Lower lobe of right lung (tissue), 2 donors: ENCODE measurements at regions not wholly inside any gene's neighbourhood (a gene's known extent, or its start where the extent isn't known, plus 50 kb on each side); places are given as distances from the start of the nearest gene placed in this dataset.

ENCODE experiments used
- ATAC-seq, 2 donors: fragments of 200-7000 bp; cut with Tn5 transposase; one replicate each; pipeline ENCODE4 v1.9.1; 2020 to 2022; ENCODE audit warnings: mild to moderate bottlenecking in 2 of 2, moderate library complexity in 2 of 2
- DNase-seq: peaks from one replicate; pipeline ENCODE4 v3.0.0-alpha.2; 2020
- H3K27ac ChIP-seq: fragments of 200-600 bp; one replicate; pipeline ENCODE4 v1.8.0; 2022
- H3K27me3 ChIP-seq: fragments of 200-600 bp; one replicate; pipeline ENCODE4 v1.8.0; 2022; ENCODE audit warnings: low read depth
- H3K36me3 ChIP-seq: fragments of 200-600 bp; one replicate; pipeline ENCODE4 v1.8.0; 2022; ENCODE audit warnings: mild to moderate bottlenecking
- H3K4me1 ChIP-seq: fragments of 200-600 bp; one replicate; pipeline ENCODE4 v1.8.0; 2022
- H3K4me3 ChIP-seq: fragments of 200-600 bp; one replicate; pipeline ENCODE4 v1.8.0; 2022; ENCODE audit warnings: mild to moderate bottlenecking
- H3K9me3 ChIP-seq: fragments of 200-600 bp; one replicate; pipeline ENCODE4 v1.8.0; 2022
- intact Hi-C: fragments of 100-400 bp; cut with DNase I; formaldehyde crosslinking; loops from one replicate; pipeline ENCODE4 v1.11.0; 2022
- TF ChIP-seq, protein P1 (sequence below): fragments of 200-600 bp; IDR thresholded peaks from one replicate; pipeline ENCODE4 v1.8.0; 2022; ENCODE audit warnings: antibody characterized with exemption, mild to moderate bottlenecking
- donor health status: DM: no; HTN: yes; CAD: no; lungs with severe emphysema.

GRCh38 chr4:1472911-1473518 lies 66.8 kb upstream of the NKX1-1 start:
- no peak for ATAC-seq
- no peak overlapping the region for H3K27ac ChIP-seq
- intact Hi-C loops, result no loop called here
- H3K27me3 ChIP-seq, result peaks cover 32% of the 10 kb centered on the region
- TF ChIP-seq, protein P1, sequence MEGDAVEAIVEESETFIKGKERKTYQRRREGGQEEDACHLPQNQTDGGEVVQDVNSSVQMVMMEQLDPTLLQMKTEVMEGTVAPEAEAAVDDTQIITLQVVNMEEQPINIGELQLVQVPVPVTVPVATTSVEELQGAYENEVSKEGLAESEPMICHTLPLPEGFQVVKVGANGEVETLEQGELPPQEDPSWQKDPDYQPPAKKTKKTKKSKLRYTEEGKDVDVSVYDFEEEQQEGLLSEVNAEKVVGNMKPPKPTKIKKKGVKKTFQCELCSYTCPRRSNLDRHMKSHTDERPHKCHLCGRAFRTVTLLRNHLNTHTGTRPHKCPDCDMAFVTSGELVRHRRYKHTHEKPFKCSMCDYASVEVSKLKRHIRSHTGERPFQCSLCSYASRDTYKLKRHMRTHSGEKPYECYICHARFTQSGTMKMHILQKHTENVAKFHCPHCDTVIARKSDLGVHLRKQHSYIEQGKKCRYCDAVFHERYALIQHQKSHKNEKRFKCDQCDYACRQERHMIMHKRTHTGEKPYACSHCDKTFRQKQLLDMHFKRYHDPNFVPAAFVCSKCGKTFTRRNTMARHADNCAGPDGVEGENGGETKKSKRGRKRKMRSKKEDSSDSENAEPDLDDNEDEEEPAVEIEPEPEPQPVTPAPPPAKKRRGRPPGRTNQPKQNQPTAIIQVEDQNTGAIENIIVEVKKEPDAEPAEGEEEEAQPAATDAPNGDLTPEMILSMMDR, result no peak
- DNase-seq, result no peak
- H3K4me3 ChIP-seq, result no peak overlapping the region
- H3K4me1 ChIP-seq, result no peaks in the 10 kb centered on the region
- no peaks in the 10 kb centered on the region for H3K9me3 ChIP-seq
- H3K36me3 ChIP-seq, result no peaks in the 10 kb centered on the region

DNA sequence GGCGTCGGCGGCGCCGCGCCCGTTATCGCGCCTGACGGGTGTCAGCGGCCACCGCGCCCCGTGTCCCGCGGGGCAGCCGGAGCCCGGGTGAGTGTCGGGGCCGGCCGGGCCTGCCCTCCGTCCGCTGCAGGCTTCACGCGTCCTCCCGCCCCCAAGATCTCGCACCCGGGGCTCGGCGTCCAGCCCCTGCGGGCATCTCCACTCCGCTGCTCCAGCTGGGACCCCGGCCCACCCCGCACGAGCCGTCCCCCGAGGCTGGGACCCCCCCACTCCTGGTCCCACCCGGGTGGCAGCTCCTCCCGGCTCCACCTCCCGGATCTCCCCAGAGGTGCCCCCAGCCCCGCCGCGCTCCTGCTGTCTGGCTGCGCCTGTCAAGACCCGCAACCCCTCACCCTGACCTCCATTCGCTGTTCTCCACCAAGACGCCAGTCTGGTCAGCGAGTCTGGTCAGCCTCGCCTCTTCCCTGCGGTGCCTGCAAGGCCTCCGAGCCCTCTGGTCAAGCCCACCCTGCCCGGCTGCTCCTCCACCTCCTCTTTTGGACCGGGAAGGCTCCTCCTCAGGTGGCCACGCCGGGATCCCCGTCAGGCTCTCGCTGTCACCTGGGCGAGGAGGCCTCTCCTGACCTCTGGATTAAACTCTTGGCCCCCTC lies 66.0 kb upstream of the NKX1-1 start:
- no peak for DNase-seq
- ATAC-seq, result no peak
- no peaks in the 10 kb centered on the region for H3K36me3 ChIP-seq
- TF ChIP-seq, protein P1, result no peak
- intact Hi-C loops, result no loop called here
- H3K9me3 ChIP-seq, result no peaks in the 10 kb centered on the region
- no peak overlapping the region for H3K27ac ChIP-seq
- peaks cover 32% of the 10 kb centered on the region for H3K27me3 ChIP-seq
- H3K4me3 ChIP-seq, result no peak overlapping the region
- no peaks in the 10 kb centered on the region for H3K4me1 ChIP-seq

DNA sequence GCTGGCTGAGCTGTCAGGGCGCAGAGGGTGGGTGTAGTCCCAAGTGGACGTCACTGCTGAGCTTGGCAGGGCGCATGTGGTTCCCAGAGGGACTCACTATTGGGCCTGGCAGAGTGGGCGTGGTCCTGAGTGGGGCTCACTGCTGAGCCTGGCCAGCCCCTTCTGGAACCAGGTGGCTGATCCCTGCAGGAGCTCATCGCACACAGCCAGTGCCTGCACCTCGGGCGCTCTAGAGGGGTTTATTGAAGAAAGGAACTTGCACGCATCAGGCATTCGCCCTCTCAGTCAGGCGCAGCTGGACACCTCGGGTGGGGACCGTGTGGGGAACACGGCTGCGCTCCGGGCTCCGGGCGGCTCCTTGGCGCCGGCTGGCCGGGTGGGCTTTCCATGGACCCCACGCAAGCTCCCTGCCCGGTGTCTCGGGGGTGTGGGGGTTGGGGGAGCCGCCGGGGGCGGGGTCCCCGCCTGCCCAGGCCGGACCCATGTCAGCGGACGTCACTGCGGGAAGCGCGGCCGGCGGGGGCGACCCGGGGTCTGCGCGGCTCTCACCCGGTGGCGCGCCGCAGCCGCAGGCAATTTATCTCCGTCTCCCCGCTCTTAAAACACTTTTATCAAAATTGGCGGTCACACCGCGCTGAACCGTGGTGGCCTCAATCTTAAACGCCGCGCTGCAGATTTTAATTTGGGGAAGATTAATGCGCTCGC lies 65.4 kb upstream of the NKX1-1 start:
- no peak overlapping the region for H3K4me3 ChIP-seq
- no peaks in the 10 kb centered on the region for H3K9me3 ChIP-seq
- intact Hi-C loops, result no loop called here
- TF ChIP-seq, protein P1, result no peak
- ATAC-seq (no peak), DNase-seq (peak; percentile 32)
- peaks cover 32% of the 10 kb centered on the region for H3K27me3 ChIP-seq
- no peaks in the 10 kb centered on the region for H3K4me1 ChIP-seq
- H3K27ac ChIP-seq, result no peak overlapping the region
- no peaks in the 10 kb centered on the region for H3K36me3 ChIP-seq

DNA sequence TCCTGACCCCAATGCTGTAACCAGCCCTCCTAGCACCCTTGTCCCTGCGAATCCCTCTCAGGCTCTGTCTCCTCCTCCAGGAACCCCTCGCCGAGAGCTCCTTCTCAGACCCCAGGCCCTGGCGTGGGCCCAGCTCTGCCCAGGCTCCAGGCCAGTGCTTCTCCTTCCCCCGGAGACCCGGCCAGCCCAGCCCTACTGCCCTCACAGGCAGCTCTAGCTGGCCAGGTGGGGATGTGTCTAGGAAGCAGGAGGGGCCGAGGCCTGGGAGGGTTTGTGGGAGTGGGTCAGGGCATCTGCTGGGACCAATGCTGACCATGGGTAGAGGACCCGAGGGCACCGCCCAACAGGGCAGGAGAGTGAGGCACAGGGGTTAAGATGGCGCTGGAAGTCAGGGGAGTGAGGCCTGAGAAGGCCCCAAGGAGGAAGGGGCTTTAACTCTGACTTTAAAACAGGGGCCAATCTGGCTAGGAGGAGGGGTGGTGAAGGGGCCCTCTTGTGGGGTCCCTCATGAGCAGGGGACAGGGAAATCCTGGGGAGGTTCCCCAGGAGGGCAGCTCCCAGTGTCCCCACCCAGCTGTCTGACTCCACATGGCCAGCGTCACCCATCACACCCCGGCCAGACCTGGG lies 64.7 kb upstream of the NKX1-1 start:
- no peak for ATAC-seq
- TF ChIP-seq, protein P1, result no peak
- H3K27me3 ChIP-seq, result peaks cover 36% of the 10 kb centered on the region
- intact Hi-C loops, result no loop called here
- no peak overlapping the region for H3K4me3 ChIP-seq
- no peak overlapping the region for H3K27ac ChIP-seq
- H3K9me3 ChIP-seq, result no peaks in the 10 kb centered on the region
- DNase-seq, result no peak
- H3K36me3 ChIP-seq, result no peaks in the 10 kb centered on the region
- H3K4me1 ChIP-seq, result no peaks in the 10 kb centered on the region

GRCh38 chr4:1470393-1470670 lies 64.1 kb upstream of the NKX1-1 start:
- Histone ChIP-seq H3K36me3 (no peaks in the 10 kb centered on the region), H3K27me3 (peaks cover 42% of the 10 kb centered on the region), H3K4me1 (no peaks in the 10 kb centered on the region), H3K27ac (no peak overlapping the region), H3K9me3 (no peaks in the 10 kb centered on the region), H3K4me3 (no peak overlapping the region)
- no peak for ATAC-seq
- intact Hi-C loops, result no loop called here
- no peak for DNase-seq
- TF ChIP-seq, protein P1, result no peak
